Breast epithelium (tissue), 4 donors: ENCODE measurements at regions not wholly inside any gene's neighbourhood (a gene's known extent, or its start where the extent isn't known, plus 50 kb on each side); places are given as distances from the start of the nearest gene placed in this dataset.

ENCODE experiments used
- DNase-seq, 2 donors: peaks; one replicate each; pipeline ENCODE4 v3.0.0-alpha.2; 2019; ENCODE audit warnings: low spot score in 2 of 2
- H3K27ac ChIP-seq, 2 donors: fragments of 200-600 bp; sonication (generic) in 1 of 2; one replicate each; pipeline ENCODE4 v1.5.1; 2016 to 2019; ENCODE audit warnings: mild to moderate bottlenecking in 1 of 2
- H3K27me3 ChIP-seq, 2 donors: fragments of 200-600 bp; sonication (generic) in 1 of 2; one replicate each; pipeline versions ENCODE4 v1.5.1 to v1.6.0; 2017 to 2019; ENCODE audit warnings: control low read depth in 1 of 2, mild to moderate bottlenecking in 1 of 2
- H3K36me3 ChIP-seq: fragments of 200-600 bp; one replicate; pipeline ENCODE4 v1.5.1; 2019
- H3K4me1 ChIP-seq, 2 donors: fragments of 200-600 bp; sonication (generic); one replicate each; pipeline ENCODE4 v1.5.1; 2016 to 2019; ENCODE audit warnings: control low read depth in 1 of 2
- H3K4me3 ChIP-seq, 3 donors: fragments of 200-600 bp; sonication (generic); 1 replicate in 2 of 3; 2 replicates in 1 of 3; pipeline ENCODE4 v1.5.1; 2016 to 2019; ENCODE audit warnings: mild to moderate bottlenecking in 3 of 3, moderate library complexity in 2 of 3
- H3K9me3 ChIP-seq, 2 donors: fragments of 200-600 bp; sonication (generic) in 1 of 2; one replicate each; pipeline ENCODE4 v1.5.1; 2016 to 2019; ENCODE audit warnings: control low read depth in 1 of 2
- CTCF ChIP-seq, 3 donors: fragments of 450-650 bp; IDR thresholded peaks; one replicate each; pipeline ENCODE4 v1.5.1; 2016 to 2017; ENCODE audit warnings: antibody characterized with exemption in 3 of 3, mild to moderate bottlenecking in 3 of 3, moderate library complexity in 3 of 3
- POLR2A ChIP-seq: fragments of 450-650 bp; IDR thresholded peaks from one replicate; pipeline ENCODE4 v1.6.1; 2016; ENCODE audit warnings: antibody characterized with exemption, mild to moderate bottlenecking, moderate library complexity
- POLR2AphosphoS5 ChIP-seq, 3 donors: sonication (generic); formaldehyde crosslinking; IDR thresholded peaks; one replicate each; pipeline ENCODE4 v1.6.1; 2017; ENCODE audit warnings: antibody characterized with exemption in 3 of 3
- intact Hi-C: fragments of 100-400 bp; cut with DNase I; formaldehyde crosslinking; loops from one replicate; pipeline ENCODE4 v1.15.1; 2023; ENCODE audit warnings: low total_unique reads

GRCh38 chr3:28739647-28740046 is 391.0 kb upstream of the AZI2 start:
- Histone ChIP-seq H3K36me3 (no peaks in the 10 kb centered on the region), H3K27ac (no peak overlapping the region), H3K9me3 (peaks cover 0 to 6% of the 10 kb centered on the region in 2 donors), H3K4me1 (no peaks in the 10 kb centered on the region), H3K4me3 (no peak overlapping the region), H3K27me3 (no peaks in the 10 kb centered on the region)
- intact Hi-C loops = no loop called here
- DNase-seq = no peak
- no peak for TF ChIP-seq POLR2A
- no peak for TF ChIP-seq CTCF (IDR thresholded peaks at IDR 0.05)
- TF ChIP-seq POLR2AphosphoS5 (IDR thresholded peaks at IDR 0.05) = no peak

- no peak overlapping the region for H3K27ac ChIP-seq
- H3K27me3 ChIP-seq = no peaks in the 10 kb centered on the region
- intact Hi-C loops = no loop called here
- no peaks in the 10 kb centered on the region for H3K4me1 ChIP-seq
- H3K36me3 ChIP-seq = no peaks in the 10 kb centered on the region
- TF ChIP-seq POLR2AphosphoS5 (IDR thresholded peaks at IDR 0.05) = no peak
- TF ChIP-seq CTCF (IDR thresholded peaks at IDR 0.05) = no peak
- no peak for TF ChIP-seq POLR2A
- no peaks in the 10 kb centered on the region for H3K9me3 ChIP-seq
- no peak overlapping the region for H3K4me3 ChIP-seq
- no peak for DNase-seq
These were observed 394.6 kb upstream of the AZI2 start for GRCh38 chr3:28743271-28743670.

GRCh38 chr3:28743831-28744230 is 395.2 kb upstream of the AZI2 start:
- no peaks in the 10 kb centered on the region for H3K36me3 ChIP-seq
- H3K9me3 ChIP-seq = no peaks in the 10 kb centered on the region
- no peak overlapping the region for H3K27ac ChIP-seq
- intact Hi-C loops = no loop called here
- H3K4me3 ChIP-seq = no peak overlapping the region
- no peak for TF ChIP-seq POLR2AphosphoS5 (IDR thresholded peaks at IDR 0.05)
- H3K4me1 ChIP-seq = no peaks in the 10 kb centered on the region
- H3K27me3 ChIP-seq = no peaks in the 10 kb centered on the region
- peak in 1 of 2 donors; percentile 18 for DNase-seq

GRCh38 chr3:28745436-28745835 is 396.8 kb upstream of the AZI2 start:
- H3K4me1 ChIP-seq = no peaks in the 10 kb centered on the region
- no peaks in the 10 kb centered on the region for H3K36me3 ChIP-seq
- no peak for DNase-seq
- H3K4me3 ChIP-seq = no peak overlapping the region
- no peak overlapping the region for H3K27ac ChIP-seq
- intact Hi-C loops = no loop called here
- no peak for TF ChIP-seq POLR2AphosphoS5 (IDR thresholded peaks at IDR 0.05)
- peaks cover 0 to 8% of the 10 kb centered on the region in 2 donors for H3K9me3 ChIP-seq
- H3K27me3 ChIP-seq = no peaks in the 10 kb centered on the region

- intact Hi-C loops = no loop called here
- no peak overlapping the region for H3K27ac ChIP-seq
- TF ChIP-seq POLR2A = no peak
- no peak overlapping the region for H3K4me3 ChIP-seq
- H3K36me3 ChIP-seq = no peaks in the 10 kb centered on the region
- H3K9me3 ChIP-seq = peaks cover 0 to 10% of the 10 kb centered on the region in 2 donors
- no peaks in the 10 kb centered on the region for H3K4me1 ChIP-seq
- no peaks in the 10 kb centered on the region for H3K27me3 ChIP-seq
- DNase-seq = no peak
These were observed 397.4 kb upstream of the AZI2 start for GRCh38 chr3:28745916-28746617.

GRCh38 chr3:28746990-28747389 is 398.4 kb upstream of the AZI2 start:
- no peak overlapping the region for H3K4me3 ChIP-seq
- DNase-seq = no peak
- H3K27me3 ChIP-seq = no peaks in the 10 kb centered on the region
- intact Hi-C loops = no loop called here
- peaks cover 0 to 10% of the 10 kb centered on the region in 2 donors for H3K9me3 ChIP-seq
- no peak overlapping the region for H3K27ac ChIP-seq
- no peak for TF ChIP-seq POLR2AphosphoS5 (IDR thresholded peaks at IDR 0.05)
- no peak for TF ChIP-seq POLR2A
- no peak for TF ChIP-seq CTCF (IDR thresholded peaks at IDR 0.05)
- H3K4me1 ChIP-seq = no peaks in the 10 kb centered on the region
- H3K36me3 ChIP-seq = no peaks in the 10 kb centered on the region
